SK-N-SH (cell line): ENCODE measurements at regions not wholly inside any gene's neighbourhood (a gene's known extent, or its start where the extent isn't known, plus 50 kb on each side); places are given as distances from the start of the nearest gene placed in this dataset.

Experiments
- CTCF ChIA-PET: fragments of 300-600, 350-600 bp; formaldehyde crosslinking; extraction: SDS; loops from one replicate; lab custom pipeline; 2021; lab: Yijun Ruan, JAX
- POLR2A ChIA-PET: fragments of 350-600 bp; sonication (Branson Sonifier 250); formaldehyde crosslinking; extraction: SDS; loops from one replicate; lab custom pipeline; 2020; ENCODE audit warnings: antibody characterized with exemption, inconsistent platforms; lab: Yijun Ruan, JAX
- DNase-seq: peaks from one replicate; pipeline ENCODE4 v3.0.0; 2012
- H2AFZ ChIP-seq: fragments of 200-600 bp; sonication (generic); 2 replicates; pipeline ENCODE4 v1.8.1; 2016; ENCODE audit warnings: antibody characterized with exemption, mild to moderate bottlenecking, low read depth
- H3F3A ChIP-seq: fragments of 200-600 bp; sonication (generic); replicated peaks from 2 replicates; pipeline ENCODE3; 2016; ENCODE audit warnings: antibody characterized with exemption, mild to moderate bottlenecking; ENCODE audit not compliant: insufficient read depth
- H3K27ac ChIP-seq, 2 experiments: fragments of 200-500 bp in 1 of 2; fragments of 200-600 bp in 1 of 2; sonication (Bioruptor generic) in 1 of 2; sonication (generic), shearing (Covaris generic) in 1 of 2; 2 replicates each; pipeline versions ENCODE4 v1.5.1 to v1.6.1; 2014 to 2016; ENCODE audit warnings: low read depth in 2 of 2, inconsistent platforms in 1 of 2, low read length in 1 of 2, mild to moderate bottlenecking in 1 of 2, mixed read lengths in 1 of 2
- H3K27me3 ChIP-seq: fragments of 200-600 bp; sonication (generic), shearing (Covaris generic); 2 replicates; pipeline ENCODE4 v1.6.1; 2016; ENCODE audit warnings: mixed run types; ENCODE audit not compliant: insufficient read depth
- H3K36me3 ChIP-seq, 2 experiments: fragments of 200-500 bp in 1 of 2; fragments of 200-600 bp in 1 of 2; sonication (Bioruptor generic) in 1 of 2; sonication (generic) in 1 of 2; replicated peaks in 1 of 2; 2 replicates each; pipeline versions ENCODE3 to v1.5.1; 2014 to 2016; ENCODE audit warnings: low read length in 1 of 2, mild to moderate bottlenecking in 1 of 2; ENCODE audit not compliant: insufficient read depth in 2 of 2, control insufficient read depth in 1 of 2
- H3K4me1 ChIP-seq, 2 experiments: fragments of 200-500 bp in 1 of 2; fragments of 200-600 bp in 1 of 2; sonication (Bioruptor generic) in 1 of 2; sonication (generic), shearing (Covaris generic) in 1 of 2; 2 replicates each; pipeline versions ENCODE4 v1.5.1 to v1.6.1; 2014 to 2016; ENCODE audit warnings: low read depth in 1 of 2, low read length in 1 of 2, mixed run types in 1 of 2; ENCODE audit not compliant: insufficient read depth in 2 of 2, control insufficient read depth in 1 of 2
- H3K4me2 ChIP-seq: fragments of 200-600 bp; sonication (generic), shearing (Covaris generic); 2 replicates; pipeline ENCODE4 v1.6.1; 2017; ENCODE audit warnings: mixed run types
- H3K4me3 ChIP-seq, 2 experiments: fragments of 200-500 bp in 1 of 2; fragments of 200-600 bp in 1 of 2; sonication (Bioruptor generic) in 1 of 2; sonication (generic), shearing (Covaris generic) in 1 of 2; 2 replicates each; pipeline versions ENCODE4 v1.5.1 to v1.8.1; 2014 to 2016; ENCODE audit warnings: low read depth in 2 of 2, inconsistent platforms in 1 of 2, low read length in 1 of 2, mild to moderate bottlenecking in 1 of 2, mixed read lengths in 1 of 2, moderate library complexity in 1 of 2
- H3K79me2 ChIP-seq: fragments of 200-600 bp; sonication (generic); 2 replicates; pipeline ENCODE4 v1.8.1; 2017; ENCODE audit warnings: mild to moderate bottlenecking; ENCODE audit not compliant: insufficient read depth
- H3K9ac ChIP-seq: fragments of 200-600 bp; sonication (generic); 2 replicates; pipeline ENCODE4 v1.6.1; 2017; ENCODE audit warnings: mixed run types
- H3K9me2 ChIP-seq: fragments of 200-600 bp; sonication (generic); 2 replicates; pipeline ENCODE4 v1.6.1; 2017; ENCODE audit warnings: mixed run types
- H3K9me3 ChIP-seq: fragments of 200-600 bp; sonication (generic); 2 replicates; pipeline ENCODE4 v1.6.1; 2017; ENCODE audit warnings: mixed run types, mild to moderate bottlenecking, moderate library complexity
- H4K20me1 ChIP-seq: fragments of 200-600 bp; sonication (generic); 2 replicates; pipeline ENCODE4 v1.6.1; 2017; ENCODE audit warnings: mild to moderate bottlenecking, mixed run types; ENCODE audit not compliant: insufficient read depth
- EP300 ChIP-seq, 2 experiments: IDR thresholded peaks; 2 replicates each; pipeline versions ENCODE4 v1.4.0 to v1.6.1; 2012; ENCODE audit warnings: borderline replicate concordance in 1 of 2, low read depth in 1 of 2, low read length in 1 of 2
- FOXM1 ChIP-seq: IDR thresholded peaks from 2 replicates; pipeline ENCODE4 v1.4.0; 2012; ENCODE audit warnings: low read depth, mild to moderate bottlenecking
- JUND ChIP-seq: IDR thresholded peaks from 2 replicates; pipeline ENCODE4 v1.4.0; 2012
- MEF2A ChIP-seq: IDR thresholded peaks from 2 replicates; pipeline ENCODE4 v1.4.0; 2012; ENCODE audit warnings: low read depth, borderline replicate concordance
- NFIC ChIP-seq: IDR thresholded peaks from 2 replicates; pipeline ENCODE4 v1.4.0; 2012; ENCODE audit warnings: borderline replicate concordance
- NRF1 ChIP-seq: IDR thresholded peaks from 2 replicates; pipeline ENCODE4 v1.6.1; 2012; ENCODE audit warnings: low read depth, mild to moderate bottlenecking, low read length
- RAD21 ChIP-seq: IDR thresholded peaks from 2 replicates; pipeline ENCODE4 v1.6.1; 2012; ENCODE audit warnings: mild to moderate bottlenecking, low read length
- RXRA ChIP-seq: IDR thresholded peaks from 2 replicates; pipeline ENCODE4 v1.4.0; 2012; ENCODE audit warnings: low read depth, mild to moderate bottlenecking, borderline replicate concordance
- SIN3A ChIP-seq: IDR thresholded peaks from 2 replicates; pipeline ENCODE4 v1.6.1; 2012; ENCODE audit warnings: low read depth, mild to moderate bottlenecking, low read length, moderate library complexity, borderline replicate concordance
- YY1 ChIP-seq: IDR thresholded peaks from 2 replicates; pipeline ENCODE4 v1.4.0; 2012; ENCODE audit warnings: low read depth, mild to moderate bottlenecking
- WGBS: methylation state at CpG from one replicate; pipeline ENCODE4 v1.1.6; 2017; ENCODE audit warnings: low lambda C conversion rate; 5-methylcytosine and 5-hydroxymethylcytosine counted together
- TF ChIP-seq, protein P1 (sequence below): fragments of 150-350 bp; IDR thresholded peaks from 2 replicates; pipeline ENCODE4 v1.6.1; 2017; ENCODE audit warnings: antibody characterized with exemption, low read length, low read depth, borderline replicate concordance
- TF ChIP-seq, protein P2 (sequence below): IDR thresholded peaks from 2 replicates; pipeline ENCODE4; 2012
- TF ChIP-seq, protein P3 (sequence below): IDR thresholded peaks from 2 replicates; pipeline ENCODE4 v1.6.1; 2012; ENCODE audit warnings: mild to moderate bottlenecking, low read depth, low read length, moderate library complexity
- TF ChIP-seq, protein P4 (sequence below): IDR thresholded peaks from 2 replicates; pipeline ENCODE4 v1.4.0; 2012; ENCODE audit warnings: low read depth, borderline replicate concordance
- TF ChIP-seq, protein P5 (sequence below): fragments of 150-350 bp; IDR thresholded peaks from 2 replicates; pipeline ENCODE4 v1.6.1; 2016; ENCODE audit warnings: mild to moderate bottlenecking, low read depth, low read length

DNA sequence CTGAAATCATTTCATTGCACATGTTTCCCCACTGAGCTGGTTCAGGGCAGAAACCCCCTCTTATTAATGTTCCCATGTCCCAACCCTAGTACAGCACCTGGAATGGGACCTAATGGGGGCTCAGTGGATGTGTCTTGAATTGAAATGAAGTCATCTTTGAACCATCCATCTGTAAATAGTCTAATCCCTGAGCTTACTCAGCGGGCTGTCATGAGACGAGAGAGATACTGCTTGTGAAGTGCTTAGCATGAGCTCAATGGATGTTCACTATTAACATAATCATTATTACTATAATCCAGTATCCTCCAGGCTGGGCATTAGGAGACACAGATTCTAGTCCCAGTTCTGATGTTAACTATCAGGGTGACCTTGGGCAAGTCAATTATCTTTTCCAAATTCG, 106.6 kb upstream of the LRFN2 start:
- H3K27me3 ChIP-seq, result no peaks in the 10 kb centered on the region
- no peak overlapping the region for H3K4me3 ChIP-seq
- no peaks in the 10 kb centered on the region for H3K36me3 ChIP-seq
- no peaks in the 10 kb centered on the region for H3K9me3 ChIP-seq
- H3K9me2 ChIP-seq, result no peaks in the 10 kb centered on the region
- ChIA-PET CTCF (interaction anchor here (0.9 to 1.0 kb wide), 2 partner anchors 12 to 118 kb away, joined by 3 read pairs; no protein-coding TSS in a partner anchor), POLR2A (no interaction called here)
- no peak for TF ChIP-seq SIN3A
- H4K20me1 ChIP-seq, result no peaks in the 10 kb centered on the region
- no peak overlapping the region for H3K9ac ChIP-seq
- no peaks in the 10 kb centered on the region for H3F3A ChIP-seq
- no peak overlapping the region for H3K27ac ChIP-seq
- DNase-seq, result no peak
- no peaks in the 10 kb centered on the region for H3K79me2 ChIP-seq
- H3K4me1 ChIP-seq, result peaks cover 0 to 10% of the 10 kb centered on the region in 2 experiments; a peak in 1 of 4 replicates
- H3K4me2 ChIP-seq, result no peak overlapping the region
- no peak overlapping the region for H2AFZ ChIP-seq
- WGBS, result 52% methylated on average over 3 of the region's 3 CpGs

DNA sequence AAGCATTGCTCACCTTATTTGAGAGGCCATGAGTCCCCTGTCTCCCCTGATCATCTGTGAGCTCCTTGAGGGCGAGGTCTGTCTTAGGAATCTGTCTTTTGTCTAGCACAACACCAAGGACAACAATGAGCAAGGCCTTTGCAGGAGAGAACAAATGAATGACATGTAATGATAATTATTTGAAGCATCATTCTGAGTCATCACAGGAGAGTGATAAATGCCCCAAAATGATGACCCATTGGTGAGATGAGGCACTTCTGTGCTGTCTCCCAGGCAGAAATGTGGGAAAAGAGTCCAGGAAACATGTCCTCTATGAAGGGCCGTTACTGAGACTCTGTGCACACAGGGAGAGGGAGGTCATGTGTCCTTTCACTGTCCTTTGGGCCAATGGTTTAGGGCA, 105.2 kb upstream of the LRFN2 start:
- WGBS, result 39% methylated on average over 2 of the region's 2 CpGs
- H3K9me3 ChIP-seq, result no peaks in the 10 kb centered on the region
- H3F3A ChIP-seq, result no peaks in the 10 kb centered on the region
- ChIA-PET CTCF (interaction anchor here (0.7 kb wide), 1 partner anchor 21 kb away, joined by 4 read pairs; no protein-coding TSS in a partner anchor), POLR2A (no interaction called here)
- no peak overlapping the region for H3K27ac ChIP-seq
- no peak overlapping the region for H3K4me2 ChIP-seq
- H3K4me3 ChIP-seq, result no peak overlapping the region
- H2AFZ ChIP-seq, result no peak overlapping the region
- TF ChIP-seq RAD21 (no peak), NRF1 (no peak), RXRA (no peak), MEF2A (no peak)
- TF ChIP-seq, protein P1, sequence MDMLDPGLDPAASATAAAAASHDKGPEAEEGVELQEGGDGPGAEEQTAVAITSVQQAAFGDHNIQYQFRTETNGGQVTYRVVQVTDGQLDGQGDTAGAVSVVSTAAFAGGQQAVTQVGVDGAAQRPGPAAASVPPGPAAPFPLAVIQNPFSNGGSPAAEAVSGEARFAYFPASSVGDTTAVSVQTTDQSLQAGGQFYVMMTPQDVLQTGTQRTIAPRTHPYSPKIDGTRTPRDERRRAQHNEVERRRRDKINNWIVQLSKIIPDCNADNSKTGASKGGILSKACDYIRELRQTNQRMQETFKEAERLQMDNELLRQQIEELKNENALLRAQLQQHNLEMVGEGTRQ, result no peak
- H3K9me2 ChIP-seq, result no peaks in the 10 kb centered on the region
- H3K79me2 ChIP-seq, result no peaks in the 10 kb centered on the region
- H3K27me3 ChIP-seq, result no peaks in the 10 kb centered on the region
- no peak overlapping the region for H3K9ac ChIP-seq
- no peak for DNase-seq
- H4K20me1 ChIP-seq, result no peaks in the 10 kb centered on the region
- peaks cover 0 to 10% of the 10 kb centered on the region in 2 experiments; a peak in 1 of 4 replicates for H3K4me1 ChIP-seq
- no peaks in the 10 kb centered on the region for H3K36me3 ChIP-seq

DNA sequence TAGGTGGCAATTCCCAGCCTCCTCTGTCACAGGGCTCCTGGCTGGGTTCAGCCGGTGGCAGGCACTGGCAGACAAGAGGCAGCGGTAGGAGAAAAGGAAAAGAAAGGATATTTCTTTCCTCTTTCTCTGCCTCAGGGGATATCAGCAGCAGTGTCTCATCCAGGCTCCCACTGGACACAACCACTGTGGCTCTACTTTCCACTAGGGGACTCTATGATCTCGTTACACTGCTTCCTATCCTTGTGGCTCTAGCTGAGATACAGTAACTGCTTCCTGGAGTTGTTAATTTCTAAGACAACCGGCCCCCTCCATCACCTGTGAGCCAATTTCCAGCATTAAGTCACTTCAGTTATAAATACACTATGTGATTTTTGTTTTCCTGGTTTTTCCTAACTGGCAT, 102.0 kb upstream of the LRFN2 start:
- Histone ChIP-seq H3K27me3 (no peaks in the 10 kb centered on the region; the same call in 1 of the 2 replicates), H3K9me2 (no peaks in the 10 kb centered on the region), H3K36me3 (no peaks in the 10 kb centered on the region), H2AFZ (no peak overlapping the region), H3K4me3 (no peak overlapping the region), H3K4me1 (peaks cover 0 to 5% of the 10 kb centered on the region in 2 experiments; a peak in 1 of 4 replicates), H3F3A (no peaks in the 10 kb centered on the region), H3K9me3 (0 out of 2 replicates have a peak, but pooled peaks cover 3% of the 10 kb centered on the region), H4K20me1 (no peaks in the 10 kb centered on the region), H3K79me2 (no peaks in the 10 kb centered on the region), H3K27ac (no peak overlapping the region), H3K4me2 (no peak overlapping the region), H3K9ac (no peak overlapping the region)
- ChIA-PET CTCF (interaction anchor here (1.1 kb wide), 1 partner anchor 9 kb away, joined by 3 read pairs; no protein-coding TSS in a partner anchor), POLR2A (no interaction called here)
- 45% methylated on average over 4 of the region's 4 CpGs for WGBS
- no peak for DNase-seq
- TF ChIP-seq FOXM1 (no peak), YY1 (no peak), NFIC (no peak), EP300 (IDR thresholded peaks at IDR 0.05; ENCODE audit: borderline replicate concordance in 1 of 2, low read depth in 1 of 2, low read length in 1 of 2) (no peak), RXRA (no peak), JUND (no peak)
- TF ChIP-seq, protein P2, sequence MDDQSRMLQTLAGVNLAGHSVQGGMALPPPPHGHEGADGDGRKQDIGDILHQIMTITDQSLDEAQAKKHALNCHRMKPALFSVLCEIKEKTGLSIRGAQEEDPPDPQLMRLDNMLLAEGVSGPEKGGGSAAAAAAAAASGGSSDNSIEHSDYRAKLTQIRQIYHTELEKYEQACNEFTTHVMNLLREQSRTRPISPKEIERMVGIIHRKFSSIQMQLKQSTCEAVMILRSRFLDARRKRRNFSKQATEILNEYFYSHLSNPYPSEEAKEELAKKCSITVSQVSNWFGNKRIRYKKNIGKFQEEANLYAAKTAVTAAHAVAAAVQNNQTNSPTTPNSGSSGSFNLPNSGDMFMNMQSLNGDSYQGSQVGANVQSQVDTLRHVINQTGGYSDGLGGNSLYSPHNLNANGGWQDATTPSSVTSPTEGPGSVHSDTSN, result no peak
- TF ChIP-seq, protein P3, sequence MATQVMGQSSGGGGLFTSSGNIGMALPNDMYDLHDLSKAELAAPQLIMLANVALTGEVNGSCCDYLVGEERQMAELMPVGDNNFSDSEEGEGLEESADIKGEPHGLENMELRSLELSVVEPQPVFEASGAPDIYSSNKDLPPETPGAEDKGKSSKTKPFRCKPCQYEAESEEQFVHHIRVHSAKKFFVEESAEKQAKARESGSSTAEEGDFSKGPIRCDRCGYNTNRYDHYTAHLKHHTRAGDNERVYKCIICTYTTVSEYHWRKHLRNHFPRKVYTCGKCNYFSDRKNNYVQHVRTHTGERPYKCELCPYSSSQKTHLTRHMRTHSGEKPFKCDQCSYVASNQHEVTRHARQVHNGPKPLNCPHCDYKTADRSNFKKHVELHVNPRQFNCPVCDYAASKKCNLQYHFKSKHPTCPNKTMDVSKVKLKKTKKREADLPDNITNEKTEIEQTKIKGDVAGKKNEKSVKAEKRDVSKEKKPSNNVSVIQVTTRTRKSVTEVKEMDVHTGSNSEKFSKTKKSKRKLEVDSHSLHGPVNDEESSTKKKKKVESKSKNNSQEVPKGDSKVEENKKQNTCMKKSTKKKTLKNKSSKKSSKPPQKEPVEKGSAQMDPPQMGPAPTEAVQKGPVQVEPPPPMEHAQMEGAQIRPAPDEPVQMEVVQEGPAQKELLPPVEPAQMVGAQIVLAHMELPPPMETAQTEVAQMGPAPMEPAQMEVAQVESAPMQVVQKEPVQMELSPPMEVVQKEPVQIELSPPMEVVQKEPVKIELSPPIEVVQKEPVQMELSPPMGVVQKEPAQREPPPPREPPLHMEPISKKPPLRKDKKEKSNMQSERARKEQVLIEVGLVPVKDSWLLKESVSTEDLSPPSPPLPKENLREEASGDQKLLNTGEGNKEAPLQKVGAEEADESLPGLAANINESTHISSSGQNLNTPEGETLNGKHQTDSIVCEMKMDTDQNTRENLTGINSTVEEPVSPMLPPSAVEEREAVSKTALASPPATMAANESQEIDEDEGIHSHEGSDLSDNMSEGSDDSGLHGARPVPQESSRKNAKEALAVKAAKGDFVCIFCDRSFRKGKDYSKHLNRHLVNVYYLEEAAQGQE, result no peak
- TF ChIP-seq, protein P4, sequence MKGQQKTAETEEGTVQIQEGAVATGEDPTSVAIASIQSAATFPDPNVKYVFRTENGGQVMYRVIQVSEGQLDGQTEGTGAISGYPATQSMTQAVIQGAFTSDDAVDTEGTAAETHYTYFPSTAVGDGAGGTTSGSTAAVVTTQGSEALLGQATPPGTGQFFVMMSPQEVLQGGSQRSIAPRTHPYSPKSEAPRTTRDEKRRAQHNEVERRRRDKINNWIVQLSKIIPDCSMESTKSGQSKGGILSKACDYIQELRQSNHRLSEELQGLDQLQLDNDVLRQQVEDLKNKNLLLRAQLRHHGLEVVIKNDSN, result no peak
- TF ChIP-seq, protein P5, sequence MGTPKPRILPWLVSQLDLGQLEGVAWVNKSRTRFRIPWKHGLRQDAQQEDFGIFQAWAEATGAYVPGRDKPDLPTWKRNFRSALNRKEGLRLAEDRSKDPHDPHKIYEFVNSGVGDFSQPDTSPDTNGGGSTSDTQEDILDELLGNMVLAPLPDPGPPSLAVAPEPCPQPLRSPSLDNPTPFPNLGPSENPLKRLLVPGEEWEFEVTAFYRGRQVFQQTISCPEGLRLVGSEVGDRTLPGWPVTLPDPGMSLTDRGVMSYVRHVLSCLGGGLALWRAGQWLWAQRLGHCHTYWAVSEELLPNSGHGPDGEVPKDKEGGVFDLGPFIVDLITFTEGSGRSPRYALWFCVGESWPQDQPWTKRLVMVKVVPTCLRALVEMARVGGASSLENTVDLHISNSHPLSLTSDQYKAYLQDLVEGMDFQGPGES, result no peak
